ENCODE measurements at regions not wholly inside any gene's neighbourhood (a gene's known extent, or its start where the extent isn't known, plus 50 kb on each side); places are given as distances from the start of the nearest gene placed in this dataset.

GRCh38 chr3:139811331-139811730 is 123.7 kb upstream of the CLSTN2 start:
- ATAC-seq (no peak), FAIRE-seq (no peak), DNase-seq (no peak)
- H3K27ac ChIP-seq: no peak overlapping the region
- TF ChIP-seq CTCF (IDR thresholded peaks at IDR 0.05): no peak
- H3K4me1 ChIP-seq: no peaks in the 10 kb centered on the region
- intact Hi-C loops (cut with DNase I): no loop called here
- no peaks in the 10 kb centered on the region for H3K9me3 ChIP-seq
- H3K4me3 ChIP-seq: no peak overlapping the region
- H3K27me3 ChIP-seq: peaks cover 0 to 3% (median 0%) of the 10 kb centered on the region in 4 donors
- no peaks in the 10 kb centered on the region for H3K36me3 ChIP-seq

- Histone ChIP-seq H3K36me3 (no peaks in the 10 kb centered on the region), H3K27ac (no peak overlapping the region), H3K27me3 (no peaks in the 10 kb centered on the region), H3K4me3 (no peak overlapping the region), H3K4me1 (no peaks in the 10 kb centered on the region), H3K9me3 (no peaks in the 10 kb centered on the region)
- FAIRE-seq (no peak), DNase-seq (no peak), ATAC-seq (no peak)
- TF ChIP-seq CTCF (IDR thresholded peaks at IDR 0.05): no peak
- WGBS, 2 donors: 84 to 89% methylated on average over 5 of the region's 5 CpGs
- intact Hi-C loops (cut with DNase I): no loop called here
Observed at GRCh38 chr3:139808201-139808600, 126.8 kb upstream of the CLSTN2 start.

DNA sequence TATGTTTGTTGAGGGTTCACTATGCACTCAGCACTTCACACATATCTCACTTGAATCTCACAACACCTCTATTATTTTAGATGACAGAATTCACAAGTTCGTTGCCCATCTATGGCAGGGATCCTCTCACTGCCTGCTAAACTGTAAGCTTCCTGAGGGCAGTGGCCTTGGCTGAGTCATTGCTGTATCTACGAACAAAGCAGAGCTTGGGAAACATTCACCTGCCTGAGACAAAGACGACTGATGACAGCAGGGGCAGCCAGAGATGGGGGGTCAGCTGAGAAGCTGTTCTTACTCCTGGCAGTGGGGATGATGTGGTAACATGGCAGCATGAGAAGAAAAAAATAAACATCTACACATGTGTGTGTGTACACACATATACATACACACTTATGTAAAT is 125.5 kb upstream of the NMNAT3 start:
- Histone ChIP-seq H3K9me3 (no peaks in the 10 kb centered on the region), H3K4me1 (no peaks in the 10 kb centered on the region), H3K27ac (no peak overlapping the region), H3K4me3 (no peak overlapping the region), H3K36me3 (no peaks in the 10 kb centered on the region), H3K27me3 (no peaks in the 10 kb centered on the region)
- WGBS, 2 donors: 53 to 57% methylated on average over 3 of the region's 3 CpGs
- no peak for ATAC-seq
- intact Hi-C loops (cut with DNase I): no loop called here
- no peak for FAIRE-seq
- DNase-seq: no peak
- no peak for TF ChIP-seq CTCF (IDR thresholded peaks at IDR 0.05)

- no peaks in the 10 kb centered on the region for H3K4me1 ChIP-seq
- intact Hi-C loops (cut with DNase I): no loop called here
- TF ChIP-seq CTCF (IDR thresholded peaks at IDR 0.05): no peak
- peak; percentile 7 to 69 (median 36) for DNase-seq
- no peak for FAIRE-seq
- peak in 2 of 4 donors; percentile 59 to 77 for ATAC-seq
- no peaks in the 10 kb centered on the region for H3K9me3 ChIP-seq
- 33 to 35% methylated on average over 8 of the region's 8 CpGs for WGBS, 2 donors
- H3K4me3 ChIP-seq: no peak overlapping the region
- no peak overlapping the region for H3K27ac ChIP-seq
- H3K36me3 ChIP-seq: no peaks in the 10 kb centered on the region
- no peaks in the 10 kb centered on the region for H3K27me3 ChIP-seq
Observed at GRCh38 chr3:139797724-139798343, 120.1 kb upstream of the NMNAT3 start.

DNA sequence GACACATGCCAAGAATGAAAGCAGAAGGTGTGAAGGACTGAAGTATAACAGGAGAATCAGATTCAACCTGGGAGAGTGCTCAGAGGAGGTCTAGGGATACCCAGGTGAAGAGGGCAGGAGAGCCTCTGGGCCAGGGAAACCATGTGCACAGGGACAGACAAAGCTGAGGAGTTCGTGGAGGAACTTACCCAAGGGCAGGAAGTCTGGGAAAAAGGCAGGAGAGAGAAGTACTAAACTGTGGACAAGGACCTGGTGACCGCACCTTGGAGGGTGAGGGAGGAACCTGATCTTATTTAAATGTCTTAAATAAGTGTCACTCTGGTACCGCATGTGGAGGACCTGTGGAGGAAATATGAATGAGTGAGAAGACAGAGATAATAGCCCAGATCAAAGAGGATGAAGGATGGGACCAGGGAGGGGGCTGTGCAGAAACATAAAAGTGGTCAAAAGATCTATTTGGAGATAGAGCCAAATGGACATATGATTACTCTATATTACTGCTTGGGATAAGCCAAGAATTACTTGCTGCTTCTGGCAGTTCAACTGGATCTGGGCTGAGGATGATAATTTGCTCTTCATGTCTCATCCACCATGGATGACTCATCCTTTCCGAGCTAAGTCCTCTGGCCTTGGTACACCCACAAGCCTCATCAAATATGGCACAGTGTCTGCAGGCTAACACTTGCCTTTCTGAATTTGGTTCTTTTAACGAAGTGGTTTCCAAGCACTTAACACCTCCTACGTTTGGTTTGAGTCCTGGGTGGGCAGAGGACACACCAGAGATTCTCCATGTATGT is 116.9 kb upstream of the NMNAT3 start:
- Histone ChIP-seq H3K4me1 (no peaks in the 10 kb centered on the region), H3K27ac (no peak overlapping the region), H3K27me3 (no peaks in the 10 kb centered on the region), H3K36me3 (no peaks in the 10 kb centered on the region), H3K4me3 (no peak overlapping the region), H3K9me3 (no peaks in the 10 kb centered on the region)
- ATAC-seq (no peak), DNase-seq (no peak), FAIRE-seq (no peak)
- 56 to 57% methylated on average over 6 of the region's 6 CpGs for WGBS, 2 donors
- intact Hi-C loops (cut with DNase I): no loop called here
- no peak for TF ChIP-seq CTCF (IDR thresholded peaks at IDR 0.05)
